ENCODE measurements at regions not wholly inside any gene's neighbourhood (a gene's known extent, or its start where the extent isn't known, plus 50 kb on each side); places are given as distances from the start of the nearest gene placed in this dataset.

GRCh38 chrX:98207947-98208346 lies 1324.2 kb downstream of the RPA4 start:
- no peak for TF ChIP-seq CHD2 (IDR thresholded peaks at IDR 0.05; ENCODE audit: low read length)
- no peak for TF ChIP-seq CTCF (IDR thresholded peaks at IDR 0.05; ENCODE audit: control extremely low read depth in 1 of 3, insufficient read depth in 1 of 3, low read depth in 1 of 3, low read length in 3 of 3)
